ACC112 (cell line): ENCODE measurements at regions not wholly inside any gene's neighbourhood (a gene's known extent, or its start where the extent isn't known, plus 50 kb on each side); places are given as distances from the start of the nearest gene placed in this dataset.
A peak's percentile ranks its signal among the peaks of the same experiment; 100 is the strongest.

ENCODE experiments used
- H2AFZ ChIP-seq: fragments of 200-600 bp; sonication (generic); one replicate; pipeline ENCODE4 v1.6.0; 2017; ENCODE audit warnings: antibody characterized with exemption, low read length; ENCODE audit not compliant: unreplicated experiment
- H3K27ac ChIP-seq: fragments of 200-600 bp; sonication (generic); 2 replicates; pipeline ENCODE4 v1.5.1; 2014; ENCODE audit warnings: low read depth, mild to moderate bottlenecking, antibody characterized with exemption, low read length, moderate library complexity
- H3K27me3 ChIP-seq: fragments of 200-600 bp; sonication (generic); 2 replicates; pipeline ENCODE4 v1.6.1; 2014; ENCODE audit warnings: mild to moderate bottlenecking, antibody characterized with exemption, low read length, moderate library complexity, mixed read lengths; ENCODE audit not compliant: insufficient read depth
- H3K36me3 ChIP-seq: fragments of 200-600 bp; sonication (generic); 2 replicates; pipeline ENCODE4 v1.6.1; 2016; ENCODE audit warnings: mild to moderate bottlenecking, antibody characterized with exemption, low read length, moderate library complexity, mixed read lengths; ENCODE audit not compliant: insufficient read depth
- H3K4me1 ChIP-seq: fragments of 200-600 bp; sonication (generic); one replicate; pipeline ENCODE4 v1.6.1; 2016; ENCODE audit warnings: low read length, mixed read lengths; ENCODE audit not compliant: insufficient read depth, unreplicated experiment, control insufficient read depth
- H3K4me3 ChIP-seq: fragments of 200-600 bp; sonication (generic); 2 replicates; pipeline ENCODE4 v1.5.1; 2014; ENCODE audit warnings: mild to moderate bottlenecking, low read depth, low read length
- H3K79me2 ChIP-seq: fragments of 200-600 bp; sonication (generic); one replicate; pipeline ENCODE4 v1.6.0; 2016; ENCODE audit warnings: low read length; ENCODE audit not compliant: control insufficient read depth, unreplicated experiment, insufficient read depth

GRCh38 chr1:220982686-220983085, 103.4 kb downstream of the HLX start:
- H3K27me3 ChIP-seq = no peaks in the 10 kb centered on the region
- no peaks in the 10 kb centered on the region for H3K4me1 ChIP-seq
- H3K4me3 ChIP-seq = no peak overlapping the region
- H3K79me2 ChIP-seq = no peaks in the 10 kb centered on the region
- H3K27ac ChIP-seq = no peak overlapping the region
- H3K36me3 ChIP-seq = no peaks in the 10 kb centered on the region
- H2AFZ ChIP-seq = no peak overlapping the region

DNA sequence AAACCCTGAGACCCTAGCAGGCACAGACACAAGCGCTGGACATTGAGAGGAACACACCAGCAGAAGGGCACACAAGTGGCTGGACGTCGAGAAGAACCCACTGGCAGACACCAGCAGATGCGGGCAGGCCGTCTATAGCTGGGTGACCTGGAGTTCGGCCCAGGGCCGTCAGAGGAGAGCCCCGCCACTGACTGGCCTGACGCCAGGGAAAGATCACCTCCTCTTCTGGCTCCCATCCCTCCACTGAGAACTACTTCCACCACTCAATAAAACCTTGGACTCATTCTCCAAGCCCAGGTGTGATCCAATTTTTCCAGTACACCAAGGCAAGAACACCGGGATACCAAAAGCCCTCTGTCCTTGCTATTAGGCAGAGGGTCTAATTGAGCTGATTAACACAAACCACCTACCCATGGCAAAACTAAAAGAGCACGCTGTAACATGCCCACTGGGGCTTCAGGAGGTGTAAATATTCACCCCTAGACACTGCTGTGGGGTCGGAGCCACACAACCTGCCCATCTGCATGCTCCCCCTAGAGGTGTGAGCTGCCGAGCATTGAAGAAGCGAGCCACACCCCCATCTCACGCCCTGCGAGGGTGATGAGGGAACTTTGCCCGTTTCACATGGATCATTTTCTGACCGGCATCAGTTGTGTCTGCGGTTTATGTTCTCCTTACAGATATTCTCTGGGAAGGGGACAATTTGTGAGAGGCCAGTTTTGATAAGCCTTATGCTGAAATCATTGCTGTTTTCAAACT, 104.8 kb downstream of the HLX start:
- Histone ChIP-seq H2AFZ (no peak overlapping the region), H3K27ac (no peak overlapping the region), H3K4me3 (no peak overlapping the region), H3K27me3 (no peaks in the 10 kb centered on the region), H3K4me1 (no peaks in the 10 kb centered on the region), H3K36me3 (no peaks in the 10 kb centered on the region), H3K79me2 (no peaks in the 10 kb centered on the region)

DNA sequence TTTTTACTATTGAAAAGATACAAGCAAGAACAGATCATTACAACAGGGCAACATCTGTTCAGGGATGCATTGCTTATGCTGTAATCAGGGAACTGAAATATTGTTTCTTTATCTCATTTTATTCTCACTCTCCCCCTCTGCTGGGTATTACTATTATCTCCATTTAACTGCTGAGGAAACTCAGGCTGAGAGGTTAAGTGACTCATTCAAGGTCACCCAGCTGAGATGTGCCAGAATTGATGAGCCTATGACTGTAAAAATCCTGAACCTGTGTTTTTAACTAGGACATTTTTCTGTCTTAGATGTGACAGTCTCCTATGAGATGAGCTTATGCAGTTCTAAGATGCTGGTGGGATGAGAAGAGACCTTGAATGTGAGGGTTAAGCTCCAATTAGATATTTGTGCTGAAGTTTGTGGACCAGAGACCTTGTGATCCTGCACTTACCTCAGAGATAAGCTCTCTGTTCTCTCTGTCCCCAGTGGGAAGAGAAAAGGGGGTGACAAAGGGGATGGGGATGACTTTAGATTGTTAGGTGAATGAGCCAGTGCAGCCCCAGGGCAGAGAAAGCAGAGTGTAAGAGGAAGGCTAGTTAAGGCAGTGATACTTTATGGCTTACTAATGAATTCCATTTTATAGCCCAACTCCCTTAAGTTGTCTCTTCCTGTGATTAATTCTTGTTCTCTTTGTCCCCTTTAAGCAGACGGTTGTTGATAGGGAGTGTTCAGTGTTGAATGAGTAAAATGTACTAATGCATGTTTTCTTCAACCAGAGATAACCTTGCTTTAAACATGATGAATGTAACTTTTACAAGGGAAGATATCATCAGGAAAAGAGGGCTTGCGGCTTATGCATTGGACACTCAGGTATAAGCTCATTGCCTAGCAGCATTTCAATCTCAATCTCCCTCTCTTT, 111.4 kb downstream of the HLX start:
- no peak overlapping the region for H3K27ac ChIP-seq
- no peaks in the 10 kb centered on the region for H3K36me3 ChIP-seq
- H3K27me3 ChIP-seq = no peaks in the 10 kb centered on the region
- H3K4me1 ChIP-seq = peaks cover 15% of the 10 kb centered on the region
- no peaks in the 10 kb centered on the region for H3K79me2 ChIP-seq
- H2AFZ ChIP-seq = peak overlapping the region; percentile 70
- no peak overlapping the region for H3K4me3 ChIP-seq

DNA sequence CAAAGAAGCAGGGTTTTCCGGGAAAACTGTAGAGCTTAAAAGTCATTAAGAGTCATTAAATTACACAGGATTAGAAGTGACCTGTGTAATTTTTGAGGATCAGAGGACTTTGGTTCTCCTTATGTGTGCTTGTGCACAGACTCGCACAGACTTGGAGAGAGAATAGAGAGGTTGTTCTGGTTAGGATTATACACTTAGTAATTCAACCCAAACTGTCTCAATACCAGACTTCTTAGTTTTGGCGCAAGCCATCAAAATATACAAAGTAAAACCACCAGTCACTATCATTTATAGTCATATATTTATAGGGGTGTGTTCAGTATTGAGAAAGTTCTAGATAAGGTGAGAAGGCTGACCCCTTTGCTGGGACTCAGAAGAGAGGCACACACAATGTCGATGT, 112.3 kb downstream of the HLX start:
- no peak overlapping the region for H3K27ac ChIP-seq
- H3K27me3 ChIP-seq = no peaks in the 10 kb centered on the region
- H3K79me2 ChIP-seq = no peaks in the 10 kb centered on the region
- H3K36me3 ChIP-seq = no peaks in the 10 kb centered on the region
- peak overlapping the region; percentile 73 for H2AFZ ChIP-seq
- H3K4me3 ChIP-seq = no peak overlapping the region
- H3K4me1 ChIP-seq = peaks cover 15% of the 10 kb centered on the region

GRCh38 chr1:220991959-220992704, 112.9 kb downstream of the HLX start:
- Histone ChIP-seq H3K27ac (no peak overlapping the region), H3K79me2 (no peaks in the 10 kb centered on the region), H3K36me3 (no peaks in the 10 kb centered on the region), H3K4me1 (peaks cover 15% of the 10 kb centered on the region), H3K27me3 (no peaks in the 10 kb centered on the region), H3K4me3 (peak overlapping the region; percentile 28), H2AFZ (peak overlapping the region; percentile 73)

GRCh38 chr1:220992705-220993052, 113.4 kb downstream of the HLX start:
- Histone ChIP-seq H3K4me1 (peaks cover 15% of the 10 kb centered on the region), H3K27ac (no peak overlapping the region), H3K27me3 (no peaks in the 10 kb centered on the region), H3K36me3 (no peaks in the 10 kb centered on the region), H3K4me3 (peak overlapping the region; percentile 28), H2AFZ (no peak overlapping the region), H3K79me2 (no peaks in the 10 kb centered on the region)

DNA sequence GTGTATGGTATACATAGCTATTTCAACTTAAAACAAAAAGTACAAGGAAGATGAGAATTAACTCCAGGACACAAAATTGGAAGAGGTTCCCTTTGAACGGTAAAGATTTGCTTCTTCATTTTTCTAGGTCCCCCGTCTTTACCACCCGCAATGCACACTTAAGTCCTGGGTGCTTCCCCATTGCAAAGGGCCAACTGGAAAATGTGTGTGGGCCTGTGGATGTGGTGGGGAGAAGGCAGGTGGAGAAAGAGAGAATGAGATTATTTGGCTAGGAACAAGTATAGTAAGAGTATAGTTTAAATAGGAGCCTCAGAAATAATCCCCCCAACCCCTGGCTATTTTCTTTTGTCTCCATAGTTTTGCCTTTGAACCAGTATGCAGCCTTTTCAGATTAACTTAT, 115.4 kb downstream of the HLX start:
- Histone ChIP-seq H3K4me3 (no peak overlapping the region), H3K27ac (no peak overlapping the region), H3K79me2 (no peaks in the 10 kb centered on the region), H3K4me1 (peaks cover 15% of the 10 kb centered on the region), H3K27me3 (no peaks in the 10 kb centered on the region), H3K36me3 (no peaks in the 10 kb centered on the region), H2AFZ (no peak overlapping the region)

DNA sequence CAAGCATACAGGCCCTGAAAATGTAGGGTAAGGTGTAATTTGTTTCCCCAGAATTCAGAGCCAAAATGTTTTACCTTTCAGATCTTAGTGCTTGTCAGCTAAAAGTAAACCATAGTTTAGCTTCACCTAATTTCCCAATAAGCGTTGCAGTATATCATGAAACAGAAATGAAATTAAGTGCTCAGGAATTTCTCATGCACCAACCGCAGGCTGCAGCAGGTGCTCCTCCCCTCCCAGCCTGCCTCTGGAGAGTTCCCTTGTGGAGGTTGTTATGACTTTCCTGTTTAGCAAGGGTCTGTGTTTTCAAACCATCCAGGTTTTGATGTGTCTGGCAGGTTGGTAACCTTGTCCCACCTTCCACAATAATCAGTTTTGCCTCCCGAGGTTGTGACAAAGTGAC, 118.5 kb downstream of the HLX start:
- Histone ChIP-seq H3K4me3 (no peak overlapping the region), H3K27me3 (no peaks in the 10 kb centered on the region)

DNA sequence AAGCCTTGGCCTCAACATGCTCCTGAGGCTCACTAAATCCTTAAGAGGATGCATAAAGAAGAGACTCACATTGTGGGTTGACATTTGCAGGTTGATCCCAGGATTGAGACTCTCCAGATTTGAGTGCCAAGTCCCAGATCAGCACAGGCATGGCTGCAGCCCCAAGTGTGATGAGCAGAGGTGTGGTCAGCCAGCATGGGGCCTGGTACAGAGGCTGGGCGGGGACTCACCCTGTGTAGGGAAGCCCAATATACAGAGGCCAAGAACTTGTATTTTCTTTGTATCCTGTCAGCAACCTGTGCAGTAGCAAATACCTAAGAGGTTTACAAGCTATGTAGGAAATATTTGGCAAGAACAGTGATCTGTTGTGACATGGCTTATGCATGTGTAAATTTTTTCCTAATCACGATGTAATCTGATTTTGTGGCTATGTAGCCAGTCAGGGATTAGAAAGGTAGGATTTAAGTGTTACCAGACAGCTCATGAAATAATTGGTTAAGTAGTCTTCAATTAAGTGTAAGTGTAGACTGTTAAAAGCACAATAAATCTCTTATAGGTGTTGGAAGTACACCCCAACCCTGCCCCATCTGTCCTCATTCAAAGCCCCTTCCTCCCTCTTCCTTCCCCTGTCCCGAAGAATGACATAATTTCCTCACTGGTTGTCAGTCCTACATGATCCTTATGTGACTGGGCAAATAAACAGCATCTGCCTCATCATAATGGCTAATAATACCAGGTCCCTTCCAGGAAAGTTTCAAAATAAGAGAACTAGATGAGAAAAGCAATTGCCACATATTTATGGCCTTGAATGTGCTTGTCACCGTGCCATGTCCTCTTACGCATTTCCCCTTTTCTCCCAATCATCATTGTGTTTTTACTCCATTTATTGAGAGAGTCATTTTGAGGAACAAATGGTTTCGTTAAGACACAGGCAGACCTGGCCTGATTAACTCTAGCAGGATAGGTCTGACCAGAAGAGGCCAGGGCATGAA, 120.9 kb downstream of the HLX start:
- H2AFZ ChIP-seq = no peak overlapping the region
- H3K4me3 ChIP-seq = no peak overlapping the region
- no peaks in the 10 kb centered on the region for H3K27me3 ChIP-seq
- H3K36me3 ChIP-seq = no peaks in the 10 kb centered on the region
- H3K4me1 ChIP-seq = no peaks in the 10 kb centered on the region
- no peak overlapping the region for H3K27ac ChIP-seq
- H3K79me2 ChIP-seq = no peaks in the 10 kb centered on the region

More for the DNA sequence above, 118.5 kb downstream of the HLX start:
- Histone ChIP-seq H3K4me1 (no peaks in the 10 kb centered on the region), H2AFZ (no peak overlapping the region), H3K27ac (no peak overlapping the region), H3K79me2 (no peaks in the 10 kb centered on the region), H3K36me3 (no peaks in the 10 kb centered on the region)

DNA sequence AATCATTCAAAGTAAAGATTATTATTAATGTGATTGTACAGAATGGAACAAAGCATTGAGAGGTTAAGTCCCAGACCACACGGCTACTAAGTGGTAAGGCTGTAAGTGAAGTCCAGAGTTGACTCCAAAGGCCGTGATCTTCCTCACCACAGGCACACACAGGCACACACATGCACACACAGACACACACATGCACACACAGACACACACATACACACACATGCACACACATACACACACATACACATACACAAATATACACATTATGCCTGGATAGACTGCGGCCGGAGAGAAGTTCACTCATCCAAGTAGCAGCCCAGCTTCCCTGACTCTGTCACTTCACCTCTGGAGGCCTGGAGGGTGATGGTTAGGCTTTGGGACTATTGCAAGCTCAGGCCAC, 121.9 kb downstream of the HLX start:
- H2AFZ ChIP-seq = no peak overlapping the region
- H3K36me3 ChIP-seq = no peaks in the 10 kb centered on the region
- no peak overlapping the region for H3K27ac ChIP-seq
- H3K79me2 ChIP-seq = no peaks in the 10 kb centered on the region
- H3K27me3 ChIP-seq = no peaks in the 10 kb centered on the region
- no peak overlapping the region for H3K4me3 ChIP-seq
- no peaks in the 10 kb centered on the region for H3K4me1 ChIP-seq
